HG02588 (cell line): ENCODE measurements at regions not wholly inside any gene's neighbourhood (a gene's known extent, or its start where the extent isn't known, plus 50 kb on each side); places are given as distances from the start of the nearest gene placed in this dataset.
"Not testable (repeated sequence)": the region's sequence is repeated elsewhere in the genome, so short reads cannot be mapped to it uniquely, and the experiment has no call there.

Experiments used
- ATAC-seq: cut with Tn5 transposase; IDR thresholded peaks from one replicate; pipeline ENCODE4 v1.9.1; 2021; ENCODE audit warnings: mild to moderate bottlenecking, moderate library complexity; ENCODE audit not compliant: unreplicated experiment

DNA sequence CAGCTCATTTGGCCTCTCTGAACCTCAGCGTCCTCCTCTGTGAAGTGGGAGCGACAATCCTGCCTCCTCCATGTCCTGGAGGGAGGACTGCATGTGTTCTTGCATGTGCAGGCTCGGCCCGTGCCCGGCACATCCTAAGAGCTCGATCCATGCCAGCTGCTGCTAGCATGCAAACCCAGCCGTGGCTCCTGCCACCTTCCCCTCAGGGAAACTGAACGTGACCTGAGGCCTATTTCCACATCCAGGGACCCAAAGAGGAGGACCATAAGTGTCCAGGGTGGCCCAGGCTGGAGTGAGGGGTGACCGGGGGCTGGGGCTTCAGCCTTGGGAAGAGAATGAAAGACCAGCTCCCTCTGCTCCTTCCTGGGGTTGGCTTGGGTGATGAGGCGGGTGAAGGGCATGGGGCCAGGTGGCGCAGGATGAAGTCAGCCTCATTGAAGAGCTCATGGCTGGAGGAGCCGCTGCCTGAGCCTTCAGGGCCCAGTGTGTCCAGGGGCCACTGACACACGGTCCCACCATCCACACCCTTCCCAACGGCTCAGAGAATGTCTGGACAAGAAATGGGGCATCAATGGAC is 115.7 kb upstream of the AKAP13 start:
- not testable (repeated sequence) for ATAC-seq

DNA sequence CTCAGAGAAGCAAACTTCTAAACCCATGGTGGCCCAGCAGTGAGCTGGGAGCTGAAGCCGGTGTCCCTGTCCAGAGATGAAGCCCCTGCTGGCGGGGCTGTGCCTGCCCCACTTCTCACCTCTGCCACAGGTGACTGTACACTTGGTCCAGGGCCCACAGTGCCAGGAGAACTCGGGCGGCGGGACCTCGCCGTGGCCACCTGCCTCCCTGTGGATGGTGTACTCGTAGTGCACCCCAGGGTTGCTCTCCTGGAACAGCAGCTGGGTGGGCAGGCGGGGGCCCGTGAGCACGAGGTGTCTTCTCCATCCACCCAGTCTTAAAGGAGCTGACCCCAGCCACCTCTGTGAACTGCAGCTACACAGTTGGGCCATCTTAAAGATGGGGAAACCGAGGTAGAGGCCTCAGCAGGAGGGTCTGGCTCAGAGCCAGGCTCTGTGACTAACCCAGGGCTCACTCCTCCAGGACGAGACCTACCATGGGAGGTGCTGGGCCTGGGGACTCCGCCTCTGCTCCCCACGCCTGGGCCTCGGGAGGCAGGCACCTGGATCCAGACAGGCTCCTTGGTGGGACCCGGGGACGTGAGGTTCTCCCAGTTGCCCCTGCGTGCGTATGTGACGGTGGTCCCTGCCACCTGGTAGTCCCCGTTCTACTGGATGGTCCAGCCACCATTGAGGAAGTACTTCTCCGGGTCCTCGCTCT is 113.1 kb upstream of the AKAP13 start:
- ATAC-seq: not testable (repeated sequence)

DNA sequence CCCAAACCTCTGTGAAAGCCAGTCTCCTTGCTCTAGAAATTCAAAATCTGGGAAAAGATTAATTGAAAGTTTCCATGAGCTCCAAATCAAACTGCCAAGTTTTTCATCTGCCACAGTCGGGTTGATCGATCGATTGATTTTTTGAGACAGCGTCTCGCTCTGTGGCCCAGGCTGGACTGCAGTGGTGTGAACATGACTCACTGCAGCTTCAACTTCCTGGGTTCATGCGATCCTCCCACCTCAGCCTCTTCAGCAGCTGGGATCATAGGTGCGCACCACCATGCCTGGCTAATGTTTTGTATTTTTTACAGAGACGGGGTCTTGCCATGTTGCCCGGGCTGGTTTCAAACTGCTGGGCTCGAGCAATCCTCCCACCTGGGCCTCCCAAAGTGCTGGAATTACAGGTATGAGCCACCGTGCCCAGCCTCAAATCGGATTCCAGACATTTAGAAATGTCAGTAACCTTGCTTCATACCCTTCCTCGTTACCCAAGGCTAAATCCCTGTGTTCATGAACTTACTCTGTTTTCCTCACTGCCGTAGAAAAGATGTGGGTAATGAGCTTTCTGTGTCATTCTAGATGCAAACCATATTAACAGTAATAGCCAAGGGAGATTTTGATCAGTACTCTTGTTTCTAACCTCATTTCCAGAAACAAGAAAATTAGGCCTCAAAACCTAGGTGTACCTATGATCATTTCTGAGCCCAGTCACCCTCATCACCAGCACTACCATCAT is 105.9 kb upstream of the AKAP13 start:
- ATAC-seq: no peak

DNA sequence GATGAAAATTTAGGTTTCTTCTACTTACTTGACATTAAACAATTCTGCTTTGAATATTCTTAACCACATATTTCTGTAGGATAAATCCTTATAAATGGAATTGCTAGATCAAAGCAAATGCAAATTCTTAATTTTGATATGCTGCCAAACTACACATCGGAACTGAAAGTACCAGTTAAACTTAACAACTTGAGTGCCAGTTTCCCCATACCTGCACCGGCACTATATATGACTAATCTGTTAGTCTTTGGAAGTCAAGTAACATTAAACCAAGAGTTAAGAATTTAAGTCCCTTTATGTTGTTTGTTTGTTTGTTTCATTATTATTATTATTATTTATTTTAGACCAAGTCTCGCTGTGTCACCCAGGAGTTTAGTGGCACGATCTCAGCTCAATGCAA is 103.9 kb upstream of the AKAP13 start:
- ATAC-seq: no peak

- ATAC-seq: no peak
These were observed 103.5 kb upstream of the AKAP13 start for GRCh38 chr15:85276921-85277320.

- ATAC-seq: no peak
These were observed 102.5 kb upstream of the AKAP13 start for GRCh38 chr15:85277847-85278370.

DNA sequence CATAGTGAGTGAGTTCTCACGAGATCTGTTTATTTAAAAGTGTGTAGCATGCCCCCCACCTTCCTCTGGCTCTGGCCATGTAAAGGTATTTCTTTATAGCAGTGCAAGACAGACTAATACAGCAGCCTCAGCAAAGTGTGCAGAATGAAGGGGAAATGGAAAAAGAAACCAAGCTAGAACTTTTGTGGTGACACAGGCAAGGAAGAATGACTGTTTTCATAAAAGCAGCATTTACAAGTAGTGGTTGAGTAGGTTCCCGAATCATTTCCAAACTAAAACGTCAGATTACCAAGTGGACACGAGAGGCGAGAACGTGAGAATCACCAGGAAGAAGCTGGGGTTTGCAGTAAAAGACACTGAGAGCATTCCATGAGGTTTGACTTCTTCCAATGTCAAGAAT is 100.2 kb upstream of the AKAP13 start:
- ATAC-seq: no peak

- ATAC-seq: no peak
These were observed 99.0 kb upstream of the AKAP13 start for GRCh38 chr15:85281293-85281882.

GRCh38 chr15:85282504-85283115 is 97.8 kb upstream of the AKAP13 start:
- no peak for ATAC-seq

DNA sequence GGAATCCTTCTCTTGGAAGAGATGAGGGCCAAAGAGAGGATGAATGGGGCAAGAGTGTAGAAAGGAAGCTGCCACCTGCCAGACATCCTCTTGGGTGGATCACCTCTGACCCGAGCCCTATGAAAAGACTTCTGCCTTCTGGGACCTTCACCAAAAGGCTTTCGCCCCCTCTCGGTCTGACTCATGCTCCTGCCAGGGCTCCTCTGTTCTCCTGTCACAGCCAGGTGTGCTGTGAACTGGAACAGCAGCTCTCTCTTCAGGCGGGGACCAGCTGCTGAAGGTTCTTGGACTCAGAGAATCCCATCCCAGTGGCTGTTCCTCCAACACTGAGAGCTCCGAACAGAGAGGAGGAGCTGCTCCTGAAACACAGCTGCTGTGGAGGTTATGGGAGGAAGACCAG is 96.6 kb upstream of the AKAP13 start:
- peak; percentile 81 for ATAC-seq

GRCh38 chr15:85284497-85284896 is 95.9 kb upstream of the AKAP13 start:
- peak; percentile 71 for ATAC-seq

DNA sequence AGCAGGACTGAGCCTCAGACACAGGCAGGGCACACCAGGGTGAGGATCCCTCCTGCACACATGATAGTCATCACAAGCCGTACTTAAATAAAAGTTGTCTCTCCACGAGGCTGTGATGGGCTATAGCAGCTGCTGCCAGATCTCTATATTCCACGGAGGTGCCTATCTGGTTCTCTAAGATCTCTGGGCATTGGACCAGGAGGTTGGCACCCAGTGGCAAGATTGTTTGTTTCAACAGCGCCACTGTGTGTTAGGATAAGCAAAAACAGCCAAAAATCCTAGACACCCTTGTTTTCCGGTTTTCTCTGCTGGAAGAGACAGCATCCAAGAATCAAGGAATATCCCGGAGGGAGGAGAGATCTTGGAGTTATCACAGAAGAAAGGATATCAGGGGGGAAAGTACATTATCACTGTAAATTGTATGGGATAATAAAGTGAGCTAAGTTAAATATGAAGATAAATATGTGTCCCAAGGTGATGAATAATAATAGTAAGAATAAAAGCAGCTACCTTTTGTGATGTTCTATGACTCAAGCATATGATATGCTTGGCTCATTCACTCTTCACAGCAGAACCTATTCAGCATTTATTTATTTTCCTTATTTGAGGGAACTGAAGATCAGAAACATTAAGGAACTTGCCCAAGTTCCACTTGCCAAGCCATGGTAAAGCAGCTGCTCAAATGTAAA is 90.6 kb upstream of the AKAP13 start:
- ATAC-seq: no peak

- not testable (repeated sequence) for ATAC-seq
These were observed 87.8 kb upstream of the AKAP13 start for GRCh38 chr15:85292583-85292982.

DNA sequence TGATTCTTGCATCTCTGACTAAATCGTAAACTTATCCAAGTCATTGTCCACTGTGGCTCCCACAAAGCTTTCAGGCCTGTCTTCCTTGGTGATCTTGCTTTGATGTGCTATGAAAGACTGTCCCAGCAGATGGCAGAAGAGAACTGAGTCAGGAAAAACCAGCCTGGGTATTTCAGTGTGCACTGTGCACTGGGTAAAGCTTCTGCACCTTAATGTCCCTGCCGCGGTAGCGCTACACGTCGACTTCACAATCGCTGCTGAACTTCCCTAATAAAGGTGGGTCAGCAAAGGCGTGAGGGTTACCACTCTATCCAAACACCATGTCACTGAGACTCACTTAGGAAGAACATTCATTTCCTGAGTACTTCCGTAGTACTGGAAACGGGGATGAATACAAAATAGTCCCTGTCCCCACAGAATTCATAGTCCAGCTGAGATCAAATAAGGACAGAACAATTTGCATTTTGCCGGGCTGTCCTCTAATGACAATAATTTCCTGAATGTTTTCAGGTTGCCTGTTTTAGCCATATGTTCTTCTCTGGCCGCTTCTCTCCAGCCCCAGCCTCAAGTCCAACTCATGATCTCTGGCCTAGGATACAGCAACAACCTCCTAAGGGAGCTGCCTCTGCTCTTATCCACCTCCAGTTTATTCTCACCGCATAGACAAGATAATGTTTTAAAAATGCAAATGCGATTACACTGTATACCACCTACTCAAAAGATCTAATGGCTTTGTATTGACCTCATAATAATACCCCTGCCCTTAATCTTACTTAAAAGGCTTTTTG is 83.6 kb upstream of the AKAP13 start:
- peak; percentile 89 for ATAC-seq

GRCh38 chr15:85297537-85297936 is 82.9 kb upstream of the AKAP13 start:
- ATAC-seq: no peak

- ATAC-seq: no peak
These were observed 82.0 kb upstream of the AKAP13 start for GRCh38 chr15:85298366-85298765.

DNA sequence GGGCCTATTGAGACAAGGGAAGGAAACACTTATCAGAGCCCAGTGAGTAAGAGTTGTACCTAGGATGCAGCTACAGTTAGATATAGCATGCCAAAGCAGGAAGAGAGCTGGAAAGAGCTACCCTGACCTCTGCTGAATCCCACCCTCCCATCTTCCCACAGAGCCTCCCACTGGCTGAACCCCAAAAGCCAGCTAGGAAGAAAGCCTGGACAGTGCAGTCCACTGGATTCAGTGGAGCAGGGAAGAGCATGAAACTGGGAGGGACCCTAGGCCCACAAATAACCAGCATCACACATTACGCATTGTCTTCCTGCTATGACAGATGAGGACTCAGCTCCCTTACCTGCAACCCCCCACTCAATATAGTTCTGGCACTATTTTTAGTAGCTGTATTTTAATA is 81.5 kb upstream of the AKAP13 start:
- ATAC-seq: no peak

- no peak for ATAC-seq
These were observed 78.1 kb upstream of the AKAP13 start for GRCh38 chr15:85302271-85302670.

- no peak for ATAC-seq
These were observed 75.4 kb upstream of the AKAP13 start for GRCh38 chr15:85305050-85305449.
